ENCODE measurements at regions not wholly inside any gene's neighbourhood (a gene's known extent, or its start where the extent isn't known, plus 50 kb on each side); places are given as distances from the start of the nearest gene placed in this dataset.

DNA sequence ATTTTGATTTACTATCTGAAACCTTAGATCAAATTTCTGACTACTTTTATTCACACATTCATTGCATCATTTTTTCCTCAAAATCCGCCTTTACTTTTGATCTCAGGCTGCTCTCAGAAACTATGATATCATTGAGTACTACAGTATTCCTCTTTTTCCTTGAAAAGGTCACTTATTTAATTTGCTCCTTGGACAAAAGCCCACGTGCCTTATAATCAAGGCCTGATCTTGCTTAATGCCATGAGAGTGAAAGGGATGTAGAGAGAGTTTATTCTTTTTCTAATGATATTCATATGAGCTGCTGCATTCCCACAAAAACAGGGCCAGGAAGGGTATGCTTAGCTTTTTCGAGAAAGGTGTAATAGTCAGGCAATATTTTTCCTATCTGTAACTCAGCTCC is 327.0 kb downstream of the ETS1 start:
- TF ChIP-seq CTCF (IDR thresholded peaks at IDR 0.05), result no peak
- no peak for TF ChIP-seq POLR2AphosphoS5 (IDR thresholded peaks at IDR 0.05; ENCODE audit: low read depth, low read length)
- TF ChIP-seq JUND (IDR thresholded peaks at IDR 0.05), result no peak
- TF ChIP-seq, protein P1, sequence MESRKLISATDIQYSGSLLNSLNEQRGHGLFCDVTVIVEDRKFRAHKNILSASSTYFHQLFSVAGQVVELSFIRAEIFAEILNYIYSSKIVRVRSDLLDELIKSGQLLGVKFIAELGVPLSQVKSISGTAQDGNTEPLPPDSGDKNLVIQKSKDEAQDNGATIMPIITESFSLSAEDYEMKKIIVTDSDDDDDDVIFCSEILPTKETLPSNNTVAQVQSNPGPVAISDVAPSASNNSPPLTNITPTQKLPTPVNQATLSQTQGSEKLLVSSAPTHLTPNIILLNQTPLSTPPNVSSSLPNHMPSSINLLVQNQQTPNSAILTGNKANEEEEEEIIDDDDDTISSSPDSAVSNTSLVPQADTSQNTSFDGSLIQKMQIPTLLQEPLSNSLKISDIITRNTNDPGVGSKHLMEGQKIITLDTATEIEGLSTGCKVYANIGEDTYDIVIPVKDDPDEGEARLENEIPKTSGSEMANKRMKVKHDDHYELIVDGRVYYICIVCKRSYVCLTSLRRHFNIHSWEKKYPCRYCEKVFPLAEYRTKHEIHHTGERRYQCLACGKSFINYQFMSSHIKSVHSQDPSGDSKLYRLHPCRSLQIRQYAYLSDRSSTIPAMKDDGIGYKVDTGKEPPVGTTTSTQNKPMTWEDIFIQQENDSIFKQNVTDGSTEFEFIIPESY (IDR thresholded peaks at IDR 0.05; ENCODE audit: borderline replicate concordance, low read depth), result no peak
- TF ChIP-seq, protein P2, sequence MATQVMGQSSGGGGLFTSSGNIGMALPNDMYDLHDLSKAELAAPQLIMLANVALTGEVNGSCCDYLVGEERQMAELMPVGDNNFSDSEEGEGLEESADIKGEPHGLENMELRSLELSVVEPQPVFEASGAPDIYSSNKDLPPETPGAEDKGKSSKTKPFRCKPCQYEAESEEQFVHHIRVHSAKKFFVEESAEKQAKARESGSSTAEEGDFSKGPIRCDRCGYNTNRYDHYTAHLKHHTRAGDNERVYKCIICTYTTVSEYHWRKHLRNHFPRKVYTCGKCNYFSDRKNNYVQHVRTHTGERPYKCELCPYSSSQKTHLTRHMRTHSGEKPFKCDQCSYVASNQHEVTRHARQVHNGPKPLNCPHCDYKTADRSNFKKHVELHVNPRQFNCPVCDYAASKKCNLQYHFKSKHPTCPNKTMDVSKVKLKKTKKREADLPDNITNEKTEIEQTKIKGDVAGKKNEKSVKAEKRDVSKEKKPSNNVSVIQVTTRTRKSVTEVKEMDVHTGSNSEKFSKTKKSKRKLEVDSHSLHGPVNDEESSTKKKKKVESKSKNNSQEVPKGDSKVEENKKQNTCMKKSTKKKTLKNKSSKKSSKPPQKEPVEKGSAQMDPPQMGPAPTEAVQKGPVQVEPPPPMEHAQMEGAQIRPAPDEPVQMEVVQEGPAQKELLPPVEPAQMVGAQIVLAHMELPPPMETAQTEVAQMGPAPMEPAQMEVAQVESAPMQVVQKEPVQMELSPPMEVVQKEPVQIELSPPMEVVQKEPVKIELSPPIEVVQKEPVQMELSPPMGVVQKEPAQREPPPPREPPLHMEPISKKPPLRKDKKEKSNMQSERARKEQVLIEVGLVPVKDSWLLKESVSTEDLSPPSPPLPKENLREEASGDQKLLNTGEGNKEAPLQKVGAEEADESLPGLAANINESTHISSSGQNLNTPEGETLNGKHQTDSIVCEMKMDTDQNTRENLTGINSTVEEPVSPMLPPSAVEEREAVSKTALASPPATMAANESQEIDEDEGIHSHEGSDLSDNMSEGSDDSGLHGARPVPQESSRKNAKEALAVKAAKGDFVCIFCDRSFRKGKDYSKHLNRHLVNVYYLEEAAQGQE (IDR thresholded peaks at IDR 0.05; ENCODE audit: low read depth, low read length), result no peak
- no peak for TF ChIP-seq RCOR1 (IDR thresholded peaks at IDR 0.05; ENCODE audit: low read length)
- no peak for TF ChIP-seq TCF12 (IDR thresholded peaks at IDR 0.05)

All from SK-N-SH (cell line).